Esophagus squamous epithelium (tissue), 4 donors: ENCODE measurements at regions not wholly inside any gene's neighbourhood (a gene's known extent, or its start where the extent isn't known, plus 50 kb on each side); places are given as distances from the start of the nearest gene placed in this dataset.

ENCODE experiments used
- POLR2A ChIP-seq, 4 donors: fragments of 450-650 bp; IDR thresholded peaks; one replicate each; pipeline ENCODE4 v1.6.1; 2017; ENCODE audit warnings: antibody characterized with exemption in 4 of 4, mild to moderate bottlenecking in 4 of 4, moderate library complexity in 3 of 4
- TF ChIP-seq, protein P1 (sequence below), 6 experiments: fragments of 450-650 bp in 4 of 6; fragments of 200-600 bp in 2 of 6; sonication (generic) in 2 of 6; IDR thresholded peaks; one replicate each; pipeline ENCODE4 v1.5.1; 2016 to 2019; ENCODE audit warnings: antibody characterized with exemption in 6 of 6, mild to moderate bottlenecking in 4 of 6, moderate library complexity in 4 of 6

GRCh38 chr11:106311531-106312230 is 234.2 kb downstream of the AASDHPPT start:
- TF ChIP-seq, protein P1, sequence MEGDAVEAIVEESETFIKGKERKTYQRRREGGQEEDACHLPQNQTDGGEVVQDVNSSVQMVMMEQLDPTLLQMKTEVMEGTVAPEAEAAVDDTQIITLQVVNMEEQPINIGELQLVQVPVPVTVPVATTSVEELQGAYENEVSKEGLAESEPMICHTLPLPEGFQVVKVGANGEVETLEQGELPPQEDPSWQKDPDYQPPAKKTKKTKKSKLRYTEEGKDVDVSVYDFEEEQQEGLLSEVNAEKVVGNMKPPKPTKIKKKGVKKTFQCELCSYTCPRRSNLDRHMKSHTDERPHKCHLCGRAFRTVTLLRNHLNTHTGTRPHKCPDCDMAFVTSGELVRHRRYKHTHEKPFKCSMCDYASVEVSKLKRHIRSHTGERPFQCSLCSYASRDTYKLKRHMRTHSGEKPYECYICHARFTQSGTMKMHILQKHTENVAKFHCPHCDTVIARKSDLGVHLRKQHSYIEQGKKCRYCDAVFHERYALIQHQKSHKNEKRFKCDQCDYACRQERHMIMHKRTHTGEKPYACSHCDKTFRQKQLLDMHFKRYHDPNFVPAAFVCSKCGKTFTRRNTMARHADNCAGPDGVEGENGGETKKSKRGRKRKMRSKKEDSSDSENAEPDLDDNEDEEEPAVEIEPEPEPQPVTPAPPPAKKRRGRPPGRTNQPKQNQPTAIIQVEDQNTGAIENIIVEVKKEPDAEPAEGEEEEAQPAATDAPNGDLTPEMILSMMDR (IDR thresholded peaks at IDR 0.05) = no peak
- TF ChIP-seq POLR2A (IDR thresholded peaks at IDR 0.05) = no peak
